Neural progenitor cell (in vitro differentiated cells): ENCODE measurements at regions not wholly inside any gene's neighbourhood (a gene's known extent, or its start where the extent isn't known, plus 50 kb on each side); places are given as distances from the start of the nearest gene placed in this dataset.

ENCODE experiments used
- CTCF ChIP-seq: fragments of 200-600 bp; sonication (generic); IDR thresholded peaks from 2 replicates; pipeline ENCODE4 v1.5.1; 2017; ENCODE audit warnings: antibody characterized with exemption, mild to moderate bottlenecking
- EZH2 ChIP-seq: fragments of 200-600 bp; sonication (generic); IDR thresholded peaks from 2 replicates; pipeline ENCODE4 v1.6.1; 2017; ENCODE audit warnings: antibody characterized with exemption, mild to moderate bottlenecking, moderate library complexity

DNA sequence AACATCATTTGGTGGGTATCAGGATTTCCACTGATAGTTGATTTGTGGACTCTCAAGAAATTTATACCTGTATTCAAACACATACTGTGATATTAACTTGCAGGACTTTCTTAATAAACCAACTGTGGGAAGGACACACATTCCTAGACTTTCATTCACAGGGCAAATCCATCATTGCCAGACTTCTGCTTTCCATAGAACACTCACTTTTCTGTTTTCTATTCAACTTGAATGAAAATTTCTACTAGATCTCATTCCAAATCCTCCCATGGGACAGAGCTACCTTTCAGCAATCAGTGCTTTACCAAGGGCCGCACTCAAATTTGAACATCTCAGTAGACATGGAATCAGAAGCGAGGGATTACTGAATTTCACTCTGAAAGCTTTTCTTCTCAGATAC is 612.5 kb downstream of the IRS1 start:
- TF ChIP-seq CTCF = no peak
- TF ChIP-seq EZH2 = no peak
